Endodermal cell (in vitro differentiated cells): ENCODE measurements at regions not wholly inside any gene's neighbourhood (a gene's known extent, or its start where the extent isn't known, plus 50 kb on each side); places are given as distances from the start of the nearest gene placed in this dataset.

Experiments
- DNase-seq: peaks from one replicate; pipeline ENCODE4 v3.0.0-alpha.2; 2017
- H3K27ac ChIP-seq: 2 replicates; pipeline ENCODE4 v1.5.1; 2013; ENCODE audit warnings: mild to moderate bottlenecking, low read depth, low read length, moderate library complexity
- H3K27me3 ChIP-seq: 2 replicates; pipeline ENCODE4 v1.6.1; 2013; ENCODE audit warnings: mild to moderate bottlenecking, low read length, moderate library complexity; ENCODE audit not compliant: insufficient read depth, control insufficient read depth, poor library complexity, severe bottlenecking
- H3K36me3 ChIP-seq: 2 replicates; pipeline ENCODE4 v1.7.0; 2013; ENCODE audit warnings: mild to moderate bottlenecking, low read length, moderate library complexity; ENCODE audit not compliant: control insufficient read depth, insufficient read depth
- H3K4me1 ChIP-seq: one replicate; pipeline ENCODE4 v1.7.0; 2013; ENCODE audit warnings: low read length; ENCODE audit not compliant: control insufficient read depth, insufficient read depth
- H3K4me3 ChIP-seq: 2 replicates; pipeline ENCODE4 v1.5.1; 2013; ENCODE audit warnings: mild to moderate bottlenecking, low read length, moderate library complexity
- H3K9ac ChIP-seq: 2 replicates; pipeline ENCODE4 v1.6.1; 2013; ENCODE audit warnings: mild to moderate bottlenecking, low read length, moderate library complexity; ENCODE audit not compliant: poor library complexity, severe bottlenecking; ENCODE audit errors: extremely low read depth
- H3K9me3 ChIP-seq: 2 replicates; pipeline ENCODE4 v1.6.1; 2013; ENCODE audit warnings: mild to moderate bottlenecking, low read length, moderate library complexity; ENCODE audit not compliant: control insufficient read depth
- H3K27ac Mint-ChIP-seq: 2 replicates; pipeline ENCODE4 v1.8.0; 2020; ENCODE audit warnings: mixed read lengths
- H3K27me3 Mint-ChIP-seq: 2 replicates; pipeline ENCODE4 v1.8.0; 2021; ENCODE audit warnings: mild to moderate bottlenecking, mixed read lengths; ENCODE audit not compliant: insufficient read depth
- H3K36me3 Mint-ChIP-seq: 2 replicates; pipeline ENCODE4 v1.8.0; 2020; ENCODE audit warnings: low read depth, mixed read lengths
- H3K4me1 Mint-ChIP-seq: 2 replicates; pipeline ENCODE4 v1.8.0; 2020; ENCODE audit warnings: mixed read lengths
- H3K4me3 Mint-ChIP-seq: 2 replicates; pipeline ENCODE4 v1.8.0; 2020; ENCODE audit warnings: mild to moderate bottlenecking, moderate library complexity, mixed read lengths
- H3K9me3 Mint-ChIP-seq: 2 replicates; pipeline ENCODE4 v1.8.0; 2020; ENCODE audit warnings: mild to moderate bottlenecking, mixed read lengths
- WGBS, 2 experiments: methylation state at CpG; one replicate each; pipeline versions ENCODE4 v1.1.5 to v1.1.7; 2013; ENCODE audit warnings: missing lambda C conversion rate in 2 of 2, mixed read lengths in 1 of 2; ENCODE audit not compliant: insufficient coverage in 1 of 2, insufficient read length in 1 of 2; 5-methylcytosine and 5-hydroxymethylcytosine counted together
- TF ChIP-seq, protein P1 (sequence below): fragments of 200-600 bp; sonication (generic); conservative IDR thresholded peaks from 2 replicates; pipeline ENCODE4 v1.5.0; 2021; ENCODE audit warnings: antibody characterized with exemption, mild to moderate bottlenecking

DNA sequence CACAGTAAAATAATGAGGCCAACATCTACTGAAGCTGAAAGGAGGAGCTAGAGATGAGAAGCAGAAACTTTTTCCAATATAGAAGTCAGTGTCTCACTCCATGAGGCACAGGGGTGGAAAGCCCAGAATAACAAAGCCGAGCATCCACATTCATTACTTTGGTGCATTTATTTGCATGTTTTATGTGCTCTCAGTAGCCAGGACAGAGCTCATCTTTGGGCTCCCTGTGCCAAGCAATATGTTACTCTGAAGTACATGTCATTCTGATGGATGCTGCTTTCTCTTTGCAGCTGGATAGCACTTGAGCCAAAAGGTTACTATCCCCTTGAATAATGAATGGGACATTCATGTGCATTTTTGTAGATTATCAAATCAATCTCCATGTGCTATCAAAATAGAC lies 338.6 kb upstream of the SOX11 start:
- no peaks in the 10 kb centered on the region for H3K4me1 ChIP-seq

DNA sequence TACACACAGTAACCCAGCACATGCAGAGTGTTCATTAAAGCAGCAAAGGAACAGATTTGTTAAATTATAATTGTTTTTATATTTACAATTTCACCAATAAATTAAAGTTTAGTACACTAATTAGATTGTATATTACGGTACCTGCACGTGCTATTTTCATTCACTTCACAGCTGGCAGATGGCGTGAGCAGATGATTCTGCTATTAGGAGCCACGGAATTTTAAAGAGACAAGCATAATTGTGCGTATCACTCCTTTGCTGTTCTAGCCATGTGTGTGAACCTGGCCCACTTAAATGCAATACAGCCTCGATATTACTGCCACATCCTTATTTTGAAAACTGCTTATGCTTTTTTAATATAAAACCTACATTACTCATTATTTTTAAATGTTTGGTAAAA lies 332.8 kb upstream of the SOX11 start:
- no peak overlapping the region for H3K4me3 ChIP-seq
- 93 to 96% methylated on average over 5 to 6 of the region's 6 CpGs for WGBS, 2 experiments
- Mint-ChIP-seq H3K9me3 (no peaks in the 10 kb centered on the region), H3K27ac (no peak overlapping the region), H3K4me3 (no peak overlapping the region), H3K36me3 (no peaks in the 10 kb centered on the region), H3K4me1 (no peaks in the 10 kb centered on the region), H3K27me3 (no peaks in the 10 kb centered on the region)
- no peak overlapping the region for H3K9ac ChIP-seq
- H3K36me3 ChIP-seq = no peaks in the 10 kb centered on the region
- no peaks in the 10 kb centered on the region for H3K4me1 ChIP-seq
- no peaks in the 10 kb centered on the region for H3K9me3 ChIP-seq
- DNase-seq = no peak
- no peak overlapping the region for H3K27ac ChIP-seq
- TF ChIP-seq, protein P1, sequence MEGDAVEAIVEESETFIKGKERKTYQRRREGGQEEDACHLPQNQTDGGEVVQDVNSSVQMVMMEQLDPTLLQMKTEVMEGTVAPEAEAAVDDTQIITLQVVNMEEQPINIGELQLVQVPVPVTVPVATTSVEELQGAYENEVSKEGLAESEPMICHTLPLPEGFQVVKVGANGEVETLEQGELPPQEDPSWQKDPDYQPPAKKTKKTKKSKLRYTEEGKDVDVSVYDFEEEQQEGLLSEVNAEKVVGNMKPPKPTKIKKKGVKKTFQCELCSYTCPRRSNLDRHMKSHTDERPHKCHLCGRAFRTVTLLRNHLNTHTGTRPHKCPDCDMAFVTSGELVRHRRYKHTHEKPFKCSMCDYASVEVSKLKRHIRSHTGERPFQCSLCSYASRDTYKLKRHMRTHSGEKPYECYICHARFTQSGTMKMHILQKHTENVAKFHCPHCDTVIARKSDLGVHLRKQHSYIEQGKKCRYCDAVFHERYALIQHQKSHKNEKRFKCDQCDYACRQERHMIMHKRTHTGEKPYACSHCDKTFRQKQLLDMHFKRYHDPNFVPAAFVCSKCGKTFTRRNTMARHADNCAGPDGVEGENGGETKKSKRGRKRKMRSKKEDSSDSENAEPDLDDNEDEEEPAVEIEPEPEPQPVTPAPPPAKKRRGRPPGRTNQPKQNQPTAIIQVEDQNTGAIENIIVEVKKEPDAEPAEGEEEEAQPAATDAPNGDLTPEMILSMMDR = no peak
- no peaks in the 10 kb centered on the region for H3K27me3 ChIP-seq

More for the DNA sequence above, 338.6 kb upstream of the SOX11 start:
- TF ChIP-seq, protein P1 = no peak
- H3K27ac Mint-ChIP-seq = no peak overlapping the region
- H3K27me3 Mint-ChIP-seq = no peaks in the 10 kb centered on the region
- Histone ChIP-seq H3K9ac (no peak overlapping the region), H3K36me3 (no peaks in the 10 kb centered on the region), H3K9me3 (no peaks in the 10 kb centered on the region), H3K27me3 (no peaks in the 10 kb centered on the region), H3K27ac (no peak overlapping the region), H3K4me3 (no peak overlapping the region)
- no peaks in the 10 kb centered on the region for H3K9me3 Mint-ChIP-seq
- no peak overlapping the region for H3K4me3 Mint-ChIP-seq
- 91 to 100% methylated on average over 1 of the region's 1 CpG for WGBS, 2 experiments
- no peaks in the 10 kb centered on the region for H3K4me1 Mint-ChIP-seq
- no peaks in the 10 kb centered on the region for H3K36me3 Mint-ChIP-seq
- no peak for DNase-seq

DNA sequence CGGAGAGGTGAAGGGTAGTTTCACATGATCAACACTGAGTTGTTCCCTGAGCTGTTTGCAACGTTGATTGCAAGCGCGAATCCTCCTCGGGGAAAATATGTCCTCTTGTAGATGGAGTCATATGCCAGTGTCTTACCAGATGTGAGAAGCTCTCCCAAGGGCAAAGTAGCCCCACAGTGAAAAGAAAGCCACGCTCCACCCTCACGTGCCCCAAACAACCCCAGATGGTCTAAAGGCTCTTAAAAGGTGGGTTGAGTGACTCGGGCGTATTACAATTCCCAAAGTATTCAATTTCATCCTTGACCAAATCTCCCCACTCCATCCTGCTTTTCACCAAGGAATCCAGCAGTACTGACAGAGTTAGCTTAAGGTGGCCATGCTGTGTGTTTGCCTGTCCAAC lies 332.1 kb upstream of the SOX11 start:
- H3K4me1 Mint-ChIP-seq = no peaks in the 10 kb centered on the region
- Histone ChIP-seq H3K9me3 (no peaks in the 10 kb centered on the region), H3K36me3 (no peaks in the 10 kb centered on the region), H3K27me3 (no peaks in the 10 kb centered on the region), H3K27ac (no peak overlapping the region), H3K4me1 (no peaks in the 10 kb centered on the region), H3K4me3 (no peak overlapping the region), H3K9ac (no peak overlapping the region)
- H3K9me3 Mint-ChIP-seq = no peaks in the 10 kb centered on the region
- WGBS, 2 experiments = 79 to 81% methylated on average over 6 to 9 of the region's 9 CpGs
- H3K27ac Mint-ChIP-seq = no peak overlapping the region
- no peaks in the 10 kb centered on the region for H3K36me3 Mint-ChIP-seq
- H3K4me3 Mint-ChIP-seq = no peak overlapping the region
- no peak for DNase-seq
- H3K27me3 Mint-ChIP-seq = no peaks in the 10 kb centered on the region
- TF ChIP-seq, protein P1 = no peak
